ENCODE measurements at regions not wholly inside any gene's neighbourhood (a gene's known extent, or its start where the extent isn't known, plus 50 kb on each side); places are given as distances from the start of the nearest gene placed in this dataset.

GRCh38 chr13:32895296-32895695 is 120.9 kb upstream of the KL start:
- no peak overlapping the region for H3K4me3 ChIP-seq
- ATAC-seq: no peak
- no peak for FAIRE-seq
- TF ChIP-seq NR3C1 (IDR thresholded peaks at IDR 0.05) (no peak), CBX8 (IDR thresholded peaks at IDR 0.05) (no peak)
- H3K4me1 ChIP-seq: no peaks in the 10 kb centered on the region
- 59% methylated on average over 3 of the region's 3 CpGs for WGBS (ENCODE audit: missing lambda C conversion rate)
- CTCF ChIA-PET: interaction anchor here (0.8 to 1.4 kb wide), 2 partner anchors 16 to 31 kb away, joined by 3 read pairs; no protein-coding TSS in a partner anchor
- POLR2A ChIA-PET: no interaction called here
- H3K4me2 ChIP-seq: no peak overlapping the region
- H3K27ac ChIP-seq: no peak overlapping the region
- no peaks in the 10 kb centered on the region for H3K9me3 ChIP-seq
- DNase-seq (ENCODE audit: low read depth in 1 of 2, low spot score in 1 of 2): no peak

- no peak overlapping the region for H3K4me3 ChIP-seq
- CTCF ChIA-PET: interaction anchor here (1.2 kb wide), 1 partner anchor 247 kb away, joined by 3 read pairs; no protein-coding TSS in a partner anchor
- TF ChIP-seq REST (IDR thresholded peaks at IDR 0.05): no peak
- no peak for TF ChIP-seq POLR2A (IDR thresholded peaks at IDR 0.05; ENCODE audit: low read length)
- TF ChIP-seq EP300 (IDR thresholded peaks at IDR 0.05): no peak
- TF ChIP-seq, protein P1, sequence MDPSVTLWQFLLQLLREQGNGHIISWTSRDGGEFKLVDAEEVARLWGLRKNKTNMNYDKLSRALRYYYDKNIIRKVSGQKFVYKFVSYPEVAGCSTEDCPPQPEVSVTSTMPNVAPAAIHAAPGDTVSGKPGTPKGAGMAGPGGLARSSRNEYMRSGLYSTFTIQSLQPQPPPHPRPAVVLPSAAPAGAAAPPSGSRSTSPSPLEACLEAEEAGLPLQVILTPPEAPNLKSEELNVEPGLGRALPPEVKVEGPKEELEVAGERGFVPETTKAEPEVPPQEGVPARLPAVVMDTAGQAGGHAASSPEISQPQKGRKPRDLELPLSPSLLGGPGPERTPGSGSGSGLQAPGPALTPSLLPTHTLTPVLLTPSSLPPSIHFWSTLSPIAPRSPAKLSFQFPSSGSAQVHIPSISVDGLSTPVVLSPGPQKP (IDR thresholded peaks at IDR 0.05; ENCODE audit: low read depth, low read length): no peak
- no peak for TF ChIP-seq PBX3 (IDR thresholded peaks at IDR 0.05)
- no peak for TF ChIP-seq ZFP36 (IDR thresholded peaks at IDR 0.05; ENCODE audit: borderline replicate concordance, partially characterized antibody)
- no peak for TF ChIP-seq GATA3 (IDR thresholded peaks at IDR 0.05; ENCODE audit: borderline replicate concordance)
- no peak for TF ChIP-seq FOSL2 (IDR thresholded peaks at IDR 0.05)
- TF ChIP-seq FOSL2 (CRISPR knock-in tag; IDR thresholded peaks at IDR 0.05): no peak
- TF ChIP-seq HOXA7 (CRISPR knock-in tag; IDR thresholded peaks at IDR 0.05): no peak
- TF ChIP-seq JUN (IDR thresholded peaks at IDR 0.05): no peak
- TF ChIP-seq RARB (CRISPR knock-in tag; IDR thresholded peaks at IDR 0.05): no peak
- no peak for TF ChIP-seq CBX8 (IDR thresholded peaks at IDR 0.05)
- ATAC-seq (no peak), FAIRE-seq (no peak), DNase-seq (ENCODE audit: low read depth in 1 of 2, low spot score in 1 of 2) (no peak)
- WGBS (ENCODE audit: missing lambda C conversion rate): 37% methylated on average over 3 of the region's 4 CpGs
- no peaks in the 10 kb centered on the region for H3K4me1 ChIP-seq
- no peak overlapping the region for H3K4me2 ChIP-seq
- POLR2A ChIA-PET: no interaction called here
- no peak overlapping the region for H3K27ac ChIP-seq
- H3K9me3 ChIP-seq: no peaks in the 10 kb centered on the region
These were observed 118.9 kb upstream of the KL start for GRCh38 chr13:32897296-32897695.

DNA sequence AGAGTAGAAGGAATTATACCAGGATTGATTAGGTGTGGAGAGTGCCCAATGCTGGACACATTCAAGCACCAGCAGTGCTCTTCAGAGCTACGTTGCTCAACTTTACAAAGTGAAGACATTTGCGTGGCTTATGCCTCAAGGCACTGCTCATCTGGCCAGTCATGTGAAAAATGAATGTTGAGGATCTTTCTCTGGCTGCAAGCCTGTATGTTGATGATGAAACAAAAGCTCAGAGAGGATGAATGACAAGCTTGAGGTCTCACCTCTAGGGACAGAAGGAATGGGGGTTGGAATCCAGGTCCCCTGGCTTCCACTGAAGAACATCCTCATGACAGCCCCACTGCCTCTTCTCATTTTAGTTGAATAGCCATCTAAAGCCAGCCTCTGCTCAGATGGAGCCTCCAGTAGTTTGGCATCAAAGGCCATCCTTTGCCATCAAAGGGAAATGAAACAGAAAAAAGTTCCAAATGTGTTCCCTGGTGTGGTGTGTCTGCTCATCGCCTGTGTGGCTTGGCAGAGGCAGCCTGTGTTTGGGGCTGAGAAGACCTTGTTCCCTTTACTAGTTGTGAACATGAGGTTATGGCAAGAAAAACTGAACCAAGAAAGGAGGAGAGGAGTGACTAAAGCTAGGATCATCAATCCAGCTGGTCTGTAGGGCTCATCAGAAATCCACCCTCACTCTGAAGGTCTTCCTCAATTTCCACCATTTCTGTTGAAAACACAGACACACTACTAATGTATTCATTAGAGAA is 114.0 kb upstream of the KL start:
- H3K4me1 ChIP-seq: no peaks in the 10 kb centered on the region
- DNase-seq (ENCODE audit: low read depth in 1 of 2, low spot score in 1 of 2): no peak
- no peak for ATAC-seq
- ChIA-PET CTCF (no interaction called here), POLR2A (interaction anchor here (0.6 kb wide), 1 partner anchor 12 kb away, joined by 10 read pairs; no protein-coding TSS in a partner anchor)
- H3K27ac ChIP-seq: no peak overlapping the region
- no peak overlapping the region for H3K4me3 ChIP-seq
- H3K4me2 ChIP-seq: no peak overlapping the region
- no peak for FAIRE-seq
- TF ChIP-seq HMGXB4 (CRISPR knock-in tag; IDR thresholded peaks at IDR 0.05; ENCODE audit: borderline replicate concordance) (no peak), HEYL (CRISPR knock-in tag; IDR thresholded peaks at IDR 0.05) (no peak), JUNB (IDR thresholded peaks at IDR 0.05) (no peak), NFE2L2 (conservative IDR thresholded peaks at IDR 0.05; ENCODE audit: low read length) (no peak), BHLHE40 (IDR thresholded peaks at IDR 0.05; ENCODE audit: low read depth, low read length) (no peak), MAFK (IDR thresholded peaks at IDR 0.05; ENCODE audit: partially characterized antibody) (no peak), RARB (CRISPR knock-in tag; IDR thresholded peaks at IDR 0.05) (no peak), TP53 (CRISPR knock-in tag; IDR thresholded peaks at IDR 0.05) (no peak)
- no peaks in the 10 kb centered on the region for H3K9me3 ChIP-seq
- 49% methylated on average over 2 of the region's 3 CpGs for WGBS (ENCODE audit: missing lambda C conversion rate)
